PC-3 (cell line): ENCODE measurements at regions not wholly inside any gene's neighbourhood (a gene's known extent, or its start where the extent isn't known, plus 50 kb on each side); places are given as distances from the start of the nearest gene placed in this dataset.

Experiments used
- EZH2 ChIP-seq: fragments of 300-600 bp; sonication (generic); IDR thresholded peaks from one replicate; pipeline ENCODE4 v1.6.1; 2017; ENCODE audit warnings: antibody characterized with exemption, mild to moderate bottlenecking, low read length; ENCODE audit not compliant: unreplicated experiment
- TF ChIP-seq, protein P1 (sequence below): fragments of 300-600 bp; sonication (generic); conservative IDR thresholded peaks from 2 replicates; pipeline ENCODE4 v1.5.1; 2017; ENCODE audit warnings: antibody characterized with exemption, low read depth, mild to moderate bottlenecking, low read length

DNA sequence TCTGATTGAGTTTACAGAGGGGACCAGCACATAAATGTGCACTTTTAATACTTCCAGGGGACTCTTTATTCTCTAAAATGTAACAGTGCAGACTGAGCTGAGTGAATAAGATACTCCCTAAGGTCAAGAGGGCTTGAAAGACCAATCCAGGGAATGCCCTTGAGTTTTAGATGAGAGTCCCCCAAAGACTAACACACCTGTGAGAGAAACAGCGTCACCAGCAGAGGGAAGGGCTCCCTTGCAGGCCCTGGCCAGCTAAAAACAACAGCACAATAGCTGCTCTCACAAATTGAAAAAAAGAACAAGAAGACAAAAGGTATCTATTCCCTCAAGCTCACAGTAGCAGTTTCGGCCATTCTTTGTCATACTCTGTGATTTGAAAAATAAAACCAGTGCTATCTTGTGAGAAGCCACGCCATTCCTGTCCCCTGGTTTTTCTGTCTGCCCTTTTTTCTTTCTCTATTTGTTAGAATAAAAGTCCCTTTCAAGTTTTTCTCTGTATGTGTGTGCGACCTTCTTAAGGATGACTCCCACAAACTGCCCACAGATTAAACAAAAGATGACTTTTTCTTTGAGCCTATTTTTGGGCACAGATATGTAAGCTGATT is 230.4 kb upstream of the BMPER start:
- TF ChIP-seq, protein P1, sequence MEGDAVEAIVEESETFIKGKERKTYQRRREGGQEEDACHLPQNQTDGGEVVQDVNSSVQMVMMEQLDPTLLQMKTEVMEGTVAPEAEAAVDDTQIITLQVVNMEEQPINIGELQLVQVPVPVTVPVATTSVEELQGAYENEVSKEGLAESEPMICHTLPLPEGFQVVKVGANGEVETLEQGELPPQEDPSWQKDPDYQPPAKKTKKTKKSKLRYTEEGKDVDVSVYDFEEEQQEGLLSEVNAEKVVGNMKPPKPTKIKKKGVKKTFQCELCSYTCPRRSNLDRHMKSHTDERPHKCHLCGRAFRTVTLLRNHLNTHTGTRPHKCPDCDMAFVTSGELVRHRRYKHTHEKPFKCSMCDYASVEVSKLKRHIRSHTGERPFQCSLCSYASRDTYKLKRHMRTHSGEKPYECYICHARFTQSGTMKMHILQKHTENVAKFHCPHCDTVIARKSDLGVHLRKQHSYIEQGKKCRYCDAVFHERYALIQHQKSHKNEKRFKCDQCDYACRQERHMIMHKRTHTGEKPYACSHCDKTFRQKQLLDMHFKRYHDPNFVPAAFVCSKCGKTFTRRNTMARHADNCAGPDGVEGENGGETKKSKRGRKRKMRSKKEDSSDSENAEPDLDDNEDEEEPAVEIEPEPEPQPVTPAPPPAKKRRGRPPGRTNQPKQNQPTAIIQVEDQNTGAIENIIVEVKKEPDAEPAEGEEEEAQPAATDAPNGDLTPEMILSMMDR: no peak
- TF ChIP-seq EZH2: no peak
